H9 (cell line): ENCODE measurements at regions not wholly inside any gene's neighbourhood (a gene's known extent, or its start where the extent isn't known, plus 50 kb on each side); places are given as distances from the start of the nearest gene placed in this dataset.

ENCODE experiments used
- DNase-seq: peaks from one replicate; pipeline ENCODE4 v3.0.0-alpha.2; 2017
- H2AFZ ChIP-seq: one replicate; pipeline ENCODE4 v1.6.1; 2013; ENCODE audit warnings: mild to moderate bottlenecking, low read length, control low read depth, moderate library complexity
- H2AK5ac ChIP-seq: 2 replicates; pipeline ENCODE4 v1.6.1; 2013; ENCODE audit warnings: low read length, control low read depth, mixed read lengths; ENCODE audit not compliant: insufficient read length
- H2BK120ac ChIP-seq: one replicate; pipeline ENCODE4 v1.6.1; 2013; ENCODE audit warnings: low read depth, mild to moderate bottlenecking, low read length, control low read depth, inconsistent platforms; ENCODE audit not compliant: poor library complexity, severe bottlenecking
- H2BK12ac ChIP-seq: 2 replicates; pipeline ENCODE4 v1.6.1; 2013; ENCODE audit warnings: low read length, control low read depth, mixed read lengths, low read depth; ENCODE audit not compliant: insufficient read length
- H2BK15ac ChIP-seq: 2 replicates; pipeline ENCODE4 v1.6.1; 2013; ENCODE audit warnings: low read depth, low read length, control low read depth
- H2BK20ac ChIP-seq: one replicate; pipeline ENCODE4 v1.6.1; 2013; ENCODE audit warnings: low read depth, mild to moderate bottlenecking, low read length, control low read depth, inconsistent platforms; ENCODE audit not compliant: poor library complexity, severe bottlenecking
- H2BK5ac ChIP-seq: 2 replicates; pipeline ENCODE4 v1.6.1; 2013; ENCODE audit warnings: low read length, control low read depth, mixed read lengths; ENCODE audit not compliant: insufficient read length
- H3K14ac ChIP-seq: 2 replicates; pipeline ENCODE4 v1.6.1; 2013; ENCODE audit warnings: low read length, control low read depth; ENCODE audit not compliant: insufficient read depth
- H3K18ac ChIP-seq: 2 replicates; pipeline ENCODE4 v1.6.1; 2013; ENCODE audit warnings: low read depth, mild to moderate bottlenecking, mixed read lengths, low read length, control low read depth; ENCODE audit not compliant: insufficient read length
- H3K23ac ChIP-seq: 2 replicates; pipeline ENCODE4 v1.6.1; 2013; ENCODE audit warnings: low read length, control low read depth, mixed read lengths, low read depth; ENCODE audit not compliant: insufficient read length
- H3K23me2 ChIP-seq: 2 replicates; pipeline ENCODE4 v1.6.1; 2013; ENCODE audit warnings: low read depth, mild to moderate bottlenecking, mixed read lengths, low read length, control low read depth; ENCODE audit not compliant: insufficient read length, poor library complexity, severe bottlenecking
- H3K27ac ChIP-seq: 2 replicates; pipeline ENCODE4 v1.5.1; 2013; ENCODE audit warnings: low read length, control low read depth, mixed read lengths, low read depth; ENCODE audit not compliant: insufficient read length
- H3K27me3 ChIP-seq: 2 replicates; pipeline ENCODE4 v1.6.1; 2013; ENCODE audit warnings: low read length, control low read depth, inconsistent platforms; ENCODE audit not compliant: insufficient read depth
- H3K4ac ChIP-seq: 2 replicates; pipeline ENCODE4 v1.6.1; 2013; ENCODE audit warnings: low read depth, mild to moderate bottlenecking, control low read depth, inconsistent platforms, low read length, moderate library complexity
- H3K4me1 ChIP-seq: 2 replicates; pipeline ENCODE4 v1.6.1; 2013; ENCODE audit warnings: low read length, control low read depth, inconsistent platforms; ENCODE audit not compliant: insufficient read depth
- H3K4me2 ChIP-seq: 2 replicates; pipeline ENCODE4 v1.6.1; 2013; ENCODE audit warnings: low read length, control low read depth, mixed read lengths; ENCODE audit not compliant: insufficient read length, insufficient read depth
- H3K56ac ChIP-seq: 2 replicates; pipeline ENCODE4 v1.6.1; 2013; ENCODE audit warnings: low read depth, mild to moderate bottlenecking, mixed read lengths, low read length, control low read depth; ENCODE audit not compliant: insufficient read length
- H3K79me1 ChIP-seq: 2 replicates; pipeline ENCODE4 v1.6.1; 2013; ENCODE audit warnings: low read depth, mild to moderate bottlenecking, moderate library complexity, low read length, control low read depth, inconsistent platforms; ENCODE audit not compliant: insufficient read depth, poor library complexity, severe bottlenecking
- H3K79me2 ChIP-seq: 2 replicates; pipeline ENCODE4 v1.6.1; 2013; ENCODE audit warnings: low read length, control low read depth, inconsistent platforms; ENCODE audit not compliant: insufficient read depth
- H3K9ac ChIP-seq: 2 replicates; pipeline ENCODE4 v1.6.1; 2013; ENCODE audit warnings: low read length, control low read depth, mixed read lengths; ENCODE audit not compliant: insufficient read length; ENCODE audit errors: extremely low read depth
- H3K9me3 ChIP-seq: one replicate; pipeline ENCODE4 v1.6.1; 2013; ENCODE audit warnings: low read depth, low read length, inconsistent platforms; ENCODE audit not compliant: control insufficient read depth
- H3T11ph ChIP-seq: one replicate; pipeline ENCODE4 v1.6.1; 2013; ENCODE audit warnings: mild to moderate bottlenecking, low read length, control low read depth, inconsistent platforms
- H4K20me1 ChIP-seq: one replicate; pipeline ENCODE4 v1.6.1; 2013; ENCODE audit not compliant: control insufficient read depth, insufficient read length, insufficient read depth
- H4K5ac ChIP-seq: 2 replicates; pipeline ENCODE4 v1.6.1; 2013; ENCODE audit warnings: low read depth, mild to moderate bottlenecking, mixed read lengths, low read length, control low read depth; ENCODE audit not compliant: insufficient read length
- H4K8ac ChIP-seq: replicated peaks from 2 replicates; pipeline ENCODE4 v1.6.1; 2013; ENCODE audit warnings: low read length, control low read depth, mixed read lengths, low read depth; ENCODE audit not compliant: insufficient read length
- H4K91ac ChIP-seq: 2 replicates; pipeline ENCODE4 v1.6.1; 2013; ENCODE audit warnings: low read depth, mild to moderate bottlenecking, moderate library complexity, mixed read lengths, low read length, control low read depth; ENCODE audit not compliant: insufficient read length
- H3K27ac Mint-ChIP-seq, 3 experiments: 2 replicates in 2 of 3; 3 replicates in 1 of 3; pipeline ENCODE4 v1.8.0; 2020 to 2021; ENCODE audit warnings: mixed read lengths in 3 of 3, mild to moderate bottlenecking in 1 of 3, moderate library complexity in 1 of 3
- H3K27me3 Mint-ChIP-seq: 2 replicates; pipeline ENCODE4 v1.8.0; 2021; ENCODE audit warnings: low read depth, mild to moderate bottlenecking, moderate library complexity, mixed read lengths
- H3K36me3 Mint-ChIP-seq, 3 experiments: 2 replicates in 2 of 3; 3 replicates in 1 of 3; pipeline ENCODE4 v1.8.0; 2020 to 2021; ENCODE audit warnings: low read depth in 3 of 3, mixed read lengths in 3 of 3; ENCODE audit not compliant: insufficient read depth in 1 of 3
- H3K4me1 Mint-ChIP-seq, 2 experiments: 2 replicates each; pipeline ENCODE4 v1.8.0; 2020; ENCODE audit warnings: mixed read lengths in 2 of 2
- H3K4me3 Mint-ChIP-seq, 2 experiments: 2 replicates in 1 of 2; 3 replicates in 1 of 2; pipeline ENCODE4 v1.8.0; 2020 to 2021; ENCODE audit warnings: mild to moderate bottlenecking in 2 of 2, mixed read lengths in 2 of 2, moderate library complexity in 1 of 2
- H3K9me3 Mint-ChIP-seq, 2 experiments: 2 replicates in 1 of 2; 3 replicates in 1 of 2; pipeline ENCODE4 v1.8.0; 2020; ENCODE audit warnings: mild to moderate bottlenecking in 2 of 2, mixed read lengths in 2 of 2, moderate library complexity in 1 of 2
- CTCF ChIP-seq: fragments of 200-600 bp; sonication (generic); conservative IDR thresholded peaks from 3 replicates; pipeline ENCODE4 v1.8.0; 2021; ENCODE audit warnings: antibody characterized with exemption, mild to moderate bottlenecking
- WGBS: extraction: QIAGEN DNeasy Blood & Tissue Kit; methylation state at CpG from one replicate; pipeline ENCODE4 v1.1.7; 2013; ENCODE audit warnings: missing lambda C conversion rate, low lambda C conversion rate, mixed read lengths; ENCODE audit not compliant: insufficient read length; ENCODE audit errors: extremely low coverage; 5-methylcytosine and 5-hydroxymethylcytosine counted together

GRCh38 chr10:71021402-71021801 lies 133.0 kb upstream of the PCBD1 start:
- H3K14ac ChIP-seq, result no peak overlapping the region
- no peak overlapping the region for H2BK20ac ChIP-seq
- DNase-seq, result no peak
- no peak overlapping the region for H3T11ph ChIP-seq
- Mint-ChIP-seq H3K9me3 (peaks cover 4 to 7% of the 10 kb centered on the region in 2 experiments; a peak in 4 of 5 replicates), H3K4me1 (peaks cover 0 to 3% of the 10 kb centered on the region in 2 experiments; a peak in 2 of 4 replicates), H3K27ac (no peak overlapping the region), H3K4me3 (no peak overlapping the region), H3K36me3 (no peaks in the 10 kb centered on the region; a peak in 1 of 7 replicates), H3K27me3 (peaks cover 11% of the 10 kb centered on the region)
- no peak overlapping the region for H2BK5ac ChIP-seq
- H3K4ac ChIP-seq, result no peak overlapping the region
- H3K9ac ChIP-seq, result no peak overlapping the region
- H3K9me3 ChIP-seq, result no peaks in the 10 kb centered on the region
- H3K23me2 ChIP-seq, result no peaks in the 10 kb centered on the region
- H3K27me3 ChIP-seq, result no peaks in the 10 kb centered on the region
- no peak overlapping the region for H4K91ac ChIP-seq
- no peaks in the 10 kb centered on the region for H3K4me1 ChIP-seq
- no peak overlapping the region for H3K18ac ChIP-seq
- no peaks in the 10 kb centered on the region for H3K79me1 ChIP-seq
- no peak overlapping the region for H2BK120ac ChIP-seq
- H3K79me2 ChIP-seq, result no peaks in the 10 kb centered on the region
- no peak overlapping the region for H3K23ac ChIP-seq
- H3K4me2 ChIP-seq, result no peak overlapping the region
- no CpG with 5 or more reads among the region's 3 CpGs for WGBS
- no peak overlapping the region for H2AK5ac ChIP-seq
- H2AFZ ChIP-seq, result no peak overlapping the region
- no peak for TF ChIP-seq CTCF
- no peak overlapping the region for H4K8ac ChIP-seq
- no peak overlapping the region for H3K27ac ChIP-seq
- no peak overlapping the region for H3K56ac ChIP-seq
- no peak overlapping the region for H4K5ac ChIP-seq
- no peak overlapping the region for H2BK15ac ChIP-seq
- H4K20me1 ChIP-seq, result no peaks in the 10 kb centered on the region
- H2BK12ac ChIP-seq, result no peak overlapping the region
